SKM-1 (cell line): ENCODE measurements at regions not wholly inside any gene's neighbourhood (a gene's known extent, or its start where the extent isn't known, plus 50 kb on each side); places are given as distances from the start of the nearest gene placed in this dataset.
"Not testable (repeated sequence)": the region's sequence is repeated elsewhere in the genome, so short reads cannot be mapped to it uniquely, and the experiment has no call there.

Source experiments
- DNase-seq: peaks from one replicate; lab custom pipeline; 2025; ENCODE audit not compliant: unreplicated experiment; lab: John Stamatoyannopoulos, UW

DNA sequence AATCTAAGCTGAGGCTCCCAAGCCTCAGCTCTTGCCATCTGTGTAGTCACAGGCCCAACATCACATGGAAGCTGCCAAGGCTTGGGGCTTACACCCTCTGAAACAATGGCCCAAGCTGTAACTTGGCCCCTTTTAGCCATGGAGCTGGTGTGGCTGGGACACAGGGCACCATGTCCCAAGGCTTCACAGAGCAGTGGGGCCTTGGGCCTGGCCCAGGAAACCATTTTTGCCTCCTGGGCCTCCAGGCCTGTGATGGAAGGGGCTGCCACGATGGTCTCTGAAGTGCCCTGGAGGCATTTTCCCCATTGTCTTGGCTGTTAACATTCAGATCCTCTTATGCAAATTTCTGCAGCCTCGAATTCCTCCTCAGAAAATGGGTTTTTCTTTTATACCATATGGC is 952.3 kb upstream of the GOT2 start:
- DNase-seq, result no peak

DNA sequence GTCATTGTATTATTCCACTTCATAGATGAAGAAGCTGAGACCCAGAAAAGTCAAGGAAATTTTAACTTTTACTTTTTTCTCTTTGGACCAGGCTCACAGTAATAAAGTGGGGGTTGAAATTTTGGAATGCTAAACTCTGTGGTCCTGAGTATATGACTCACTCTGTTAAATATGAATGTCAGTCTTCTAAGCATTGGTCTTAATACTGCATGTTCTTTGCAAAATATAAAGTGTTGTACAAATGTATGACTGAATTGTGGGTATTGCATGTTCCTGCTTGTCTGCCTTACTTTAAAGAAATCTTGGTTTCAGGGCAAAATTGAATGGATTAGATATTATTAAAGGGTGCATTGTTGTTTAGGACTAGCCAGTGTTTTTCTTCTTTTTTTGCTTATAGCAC is 950.8 kb upstream of the GOT2 start:
- DNase-seq, result no peak

DNA sequence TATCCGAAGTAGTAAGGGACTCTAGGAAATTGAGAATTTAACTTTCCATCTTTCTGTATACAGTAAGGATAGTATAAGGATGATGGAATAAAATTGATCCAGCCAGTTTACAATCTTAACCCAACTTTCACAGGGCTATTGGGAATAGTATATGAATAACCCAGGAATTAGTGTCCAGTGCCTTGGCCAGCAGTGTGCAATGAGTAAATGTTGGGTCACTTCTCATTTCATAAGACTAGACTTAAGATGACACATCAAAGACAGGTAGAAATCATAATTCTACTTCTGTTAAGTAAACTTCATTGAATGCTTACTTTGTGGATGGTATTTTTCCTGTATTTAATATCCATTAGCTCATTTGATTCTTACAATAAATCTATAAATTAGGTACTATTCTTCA is 949.6 kb upstream of the GOT2 start:
- no peak for DNase-seq

GRCh38 chr16:59665618-59666220 is 931.6 kb upstream of the GOT2 start:
- no peak for DNase-seq

DNA sequence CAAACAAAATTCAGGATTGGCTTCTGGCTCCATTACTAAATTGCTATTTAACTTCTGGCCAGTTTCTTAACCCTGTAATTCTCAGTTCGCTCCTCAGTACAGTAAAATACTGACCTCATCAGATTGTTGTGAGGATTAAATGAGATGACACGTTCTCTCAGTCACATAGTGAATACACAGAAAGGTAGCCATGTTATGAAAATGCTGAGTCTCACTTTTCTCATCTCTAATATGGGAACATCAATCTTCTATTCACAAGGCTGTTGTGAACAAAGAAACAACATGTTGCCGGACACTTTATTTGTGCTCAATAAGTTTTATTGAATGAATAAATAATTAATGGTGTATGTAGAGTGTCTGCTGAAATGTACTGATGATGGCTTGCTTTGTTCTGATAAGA is 924.5 kb upstream of the GOT2 start:
- no peak for DNase-seq

DNA sequence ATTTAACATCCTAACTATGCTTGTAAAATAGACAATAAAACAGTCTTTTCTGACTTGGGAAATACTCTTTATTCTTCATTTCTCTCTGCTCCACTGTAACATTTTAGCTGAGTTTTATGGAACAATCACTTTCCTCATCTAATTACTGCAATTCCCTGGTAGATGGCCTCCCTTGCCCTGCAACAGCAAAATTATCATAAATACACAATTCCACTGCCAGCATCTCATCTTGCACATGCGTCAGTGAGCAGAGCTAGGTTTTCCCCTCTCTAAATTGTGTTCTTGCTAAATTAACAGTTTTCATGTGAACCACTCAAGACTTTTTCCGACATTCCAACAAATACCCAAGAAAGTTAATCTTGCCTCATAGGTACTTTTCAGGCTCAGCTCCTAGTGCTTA is 920.9 kb upstream of the GOT2 start:
- DNase-seq, result no peak

DNA sequence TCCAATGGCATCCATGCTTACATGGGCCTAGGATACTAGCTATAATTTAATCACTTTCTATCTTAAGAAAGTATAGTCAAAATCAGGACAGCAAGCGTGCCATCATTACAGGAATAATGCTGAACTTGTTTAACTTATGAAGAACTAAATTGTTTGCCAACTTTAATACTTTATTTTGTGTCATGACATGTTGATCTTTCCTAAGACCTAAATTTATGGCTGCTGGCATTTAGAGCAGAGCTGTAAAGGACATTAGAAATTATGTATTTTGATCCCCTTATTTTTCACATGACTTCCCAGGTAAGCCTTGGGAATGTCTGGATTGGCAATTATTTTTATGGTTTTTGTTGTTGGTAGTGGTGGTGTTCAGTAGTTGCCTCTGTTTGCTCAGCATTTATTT is 920.3 kb upstream of the GOT2 start:
- no peak for DNase-seq

GRCh38 chr16:59651662-59652061 is 917.5 kb upstream of the GOT2 start:
- no peak for DNase-seq

DNA sequence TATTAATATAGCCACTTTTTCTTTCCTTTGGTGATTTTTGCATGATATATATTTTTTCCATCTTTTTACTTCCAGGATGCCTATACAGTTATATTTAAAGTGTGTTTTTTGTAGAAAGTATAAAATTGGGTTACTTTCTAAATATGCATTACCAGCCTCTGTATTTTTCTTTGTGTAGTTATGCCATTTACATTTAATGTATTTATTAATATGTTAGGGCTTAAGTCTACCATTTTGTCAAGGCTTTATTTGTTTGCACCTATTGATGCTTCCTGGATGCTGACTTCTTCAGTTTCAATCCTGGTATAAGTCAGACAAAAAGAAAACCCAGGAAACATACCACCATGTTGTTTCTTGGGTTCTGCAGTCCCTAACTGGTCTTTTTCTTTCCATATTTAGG is 911.1 kb upstream of the GOT2 start:
- no peak for DNase-seq

- no peak for DNase-seq
These were observed 901.6 kb upstream of the GOT2 start for GRCh38 chr16:59635674-59636073.

GRCh38 chr16:59634951-59635350 is 900.8 kb upstream of the GOT2 start:
- no peak for DNase-seq

- no peak for DNase-seq
These were observed 900.0 kb upstream of the GOT2 start for GRCh38 chr16:59634004-59634579.

- no peak for DNase-seq
These were observed 898.2 kb upstream of the GOT2 start for GRCh38 chr16:59632276-59632855.

DNA sequence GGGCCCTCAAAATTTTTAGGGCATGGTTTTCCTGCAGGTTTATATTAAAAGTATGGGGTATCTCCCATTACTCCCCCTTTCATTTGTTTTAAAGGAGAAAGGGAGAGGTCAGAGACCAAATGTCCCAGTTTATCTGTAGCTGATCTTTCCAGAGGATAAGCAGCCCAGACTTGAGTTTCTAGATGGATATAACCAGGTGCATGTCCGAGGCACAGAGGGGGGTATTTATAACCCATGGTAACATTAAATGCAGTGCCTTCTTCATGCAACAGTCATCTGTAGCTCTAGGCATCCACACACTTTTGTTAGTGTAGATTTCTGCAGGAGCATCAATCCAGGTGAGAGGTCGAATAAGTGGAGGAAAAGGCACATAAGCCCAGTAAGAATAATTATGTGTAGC is 890.3 kb upstream of the GOT2 start:
- DNase-seq, result not testable (repeated sequence)

DNA sequence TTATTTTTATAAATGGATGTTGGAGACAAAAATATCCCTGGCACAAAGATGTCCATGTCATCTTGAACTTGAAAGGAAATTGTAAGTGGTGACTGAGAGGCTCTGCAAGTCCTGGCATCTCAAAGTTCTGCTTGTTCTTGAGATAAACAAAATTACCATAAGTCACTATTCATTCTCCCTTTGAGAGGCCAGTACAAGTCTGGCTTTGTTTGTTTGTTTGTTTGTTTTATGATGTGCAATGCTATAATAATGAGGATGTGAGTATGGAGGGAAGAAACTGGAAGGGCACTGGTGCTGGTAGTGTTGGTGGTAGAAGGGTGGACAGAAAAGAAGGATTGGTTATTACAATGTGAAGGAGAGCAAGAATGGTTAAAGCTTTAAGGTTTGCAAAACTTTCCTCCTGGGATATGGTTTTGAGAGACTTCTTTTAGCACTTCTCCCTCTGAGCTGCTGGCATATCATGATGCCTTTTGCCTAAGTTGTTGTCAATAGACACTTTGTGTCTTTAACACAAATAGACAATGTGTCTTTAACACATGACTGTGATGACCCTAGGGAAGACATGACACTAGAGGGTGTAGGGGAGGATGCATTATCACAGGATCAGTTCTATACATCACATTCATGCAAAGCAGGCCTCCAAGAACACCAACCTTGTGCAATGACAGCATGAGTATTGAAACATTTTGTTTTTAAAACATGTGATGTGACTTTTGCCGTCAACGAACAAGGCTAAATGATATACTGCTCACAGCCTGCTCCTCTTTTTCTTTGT is 880.5 kb upstream of the GOT2 start:
- no peak for DNase-seq

GRCh38 chr16:59612910-59613620 is 878.9 kb upstream of the GOT2 start:
- not testable (repeated sequence) for DNase-seq

GRCh38 chr16:59612094-59612493 is 878.0 kb upstream of the GOT2 start:
- DNase-seq, result no peak

DNA sequence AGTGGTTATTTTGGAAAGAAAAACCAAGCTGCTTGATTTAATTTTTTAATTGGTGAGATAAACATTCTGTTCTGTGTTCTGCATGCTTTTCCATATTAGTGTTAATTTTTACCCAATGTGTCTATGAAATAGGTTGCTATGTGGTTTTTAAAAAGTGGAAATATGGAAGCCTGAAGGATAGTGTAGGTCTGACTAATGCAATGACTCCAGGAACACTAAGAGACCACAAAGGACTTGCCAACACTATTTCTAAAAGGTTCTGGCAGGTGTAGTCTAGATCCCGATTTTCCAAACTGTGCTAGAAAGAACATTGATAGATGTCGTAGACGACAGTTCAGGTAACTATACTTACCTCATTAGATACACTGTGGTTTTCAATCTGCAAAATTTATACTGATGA is 877.4 kb upstream of the GOT2 start:
- DNase-seq, result no peak

DNA sequence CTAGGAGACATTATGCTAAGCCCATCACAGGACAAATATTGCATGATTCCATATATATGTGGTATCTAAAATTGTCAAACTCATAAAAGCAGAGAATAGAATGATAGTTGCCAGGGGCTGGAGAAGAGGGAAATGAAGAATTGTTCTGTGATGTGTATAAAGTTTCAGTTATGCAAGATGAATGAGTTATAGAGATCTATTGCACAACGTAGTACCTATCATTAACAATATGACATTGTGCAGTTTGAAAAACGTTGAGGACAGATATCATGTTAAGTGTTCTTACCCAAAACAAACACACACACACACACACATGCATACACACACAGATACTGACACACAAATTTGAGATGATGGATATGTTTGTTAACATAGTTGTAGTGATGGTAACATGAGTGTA is 871.6 kb upstream of the GOT2 start:
- DNase-seq, result no peak

DNA sequence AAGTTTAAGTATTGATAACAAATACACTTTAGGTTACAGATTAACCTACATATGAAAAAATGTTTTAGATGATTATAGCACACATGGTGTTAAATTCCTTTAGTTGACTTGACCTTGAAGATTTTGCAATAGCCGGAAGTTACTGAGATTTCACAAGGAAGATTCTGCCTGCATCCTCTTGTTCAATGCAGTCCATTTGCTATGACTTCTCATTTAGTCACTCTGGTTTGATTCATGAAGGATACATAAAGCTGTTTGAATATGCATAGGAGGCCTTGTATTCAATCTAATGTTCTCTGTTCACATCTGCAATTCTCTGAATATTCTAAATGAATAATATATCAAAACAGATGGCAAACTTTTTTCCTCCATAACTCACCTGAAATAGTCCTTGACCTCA is 870.2 kb upstream of the GOT2 start:
- DNase-seq, result no peak

GRCh38 chr16:59601452-59601851 is 867.3 kb upstream of the GOT2 start:
- no peak for DNase-seq

- DNase-seq, result peak; percentile 21
These were observed 863.2 kb upstream of the GOT2 start for GRCh38 chr16:59597269-59597668.
